Lower leg skin (tissue), 3 donors: ENCODE measurements at regions not wholly inside any gene's neighbourhood (a gene's known extent, or its start where the extent isn't known, plus 50 kb on each side); places are given as distances from the start of the nearest gene placed in this dataset.

ENCODE experiments used
- POLR2A ChIP-seq, 2 donors: fragments of 450-650 bp; IDR thresholded peaks; one replicate each; pipeline ENCODE4 v1.6.1; 2016 to 2017; ENCODE audit warnings: antibody characterized with exemption in 2 of 2, mild to moderate bottlenecking in 1 of 2, moderate library complexity in 1 of 2
- TF ChIP-seq, protein P1 (sequence below), 3 donors: fragments of 450-650 bp; IDR thresholded peaks; one replicate each; pipeline ENCODE4 v1.5.1; 2016; ENCODE audit warnings: antibody characterized with exemption in 3 of 3, mild to moderate bottlenecking in 3 of 3, moderate library complexity in 2 of 3

- TF ChIP-seq, protein P1, sequence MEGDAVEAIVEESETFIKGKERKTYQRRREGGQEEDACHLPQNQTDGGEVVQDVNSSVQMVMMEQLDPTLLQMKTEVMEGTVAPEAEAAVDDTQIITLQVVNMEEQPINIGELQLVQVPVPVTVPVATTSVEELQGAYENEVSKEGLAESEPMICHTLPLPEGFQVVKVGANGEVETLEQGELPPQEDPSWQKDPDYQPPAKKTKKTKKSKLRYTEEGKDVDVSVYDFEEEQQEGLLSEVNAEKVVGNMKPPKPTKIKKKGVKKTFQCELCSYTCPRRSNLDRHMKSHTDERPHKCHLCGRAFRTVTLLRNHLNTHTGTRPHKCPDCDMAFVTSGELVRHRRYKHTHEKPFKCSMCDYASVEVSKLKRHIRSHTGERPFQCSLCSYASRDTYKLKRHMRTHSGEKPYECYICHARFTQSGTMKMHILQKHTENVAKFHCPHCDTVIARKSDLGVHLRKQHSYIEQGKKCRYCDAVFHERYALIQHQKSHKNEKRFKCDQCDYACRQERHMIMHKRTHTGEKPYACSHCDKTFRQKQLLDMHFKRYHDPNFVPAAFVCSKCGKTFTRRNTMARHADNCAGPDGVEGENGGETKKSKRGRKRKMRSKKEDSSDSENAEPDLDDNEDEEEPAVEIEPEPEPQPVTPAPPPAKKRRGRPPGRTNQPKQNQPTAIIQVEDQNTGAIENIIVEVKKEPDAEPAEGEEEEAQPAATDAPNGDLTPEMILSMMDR (IDR thresholded peaks at IDR 0.05), result no peak
- no peak for TF ChIP-seq POLR2A (IDR thresholded peaks at IDR 0.05)
Observed at GRCh38 chr13:30006246-30006645, 155.8 kb upstream of the UBL3 start.
